Liver (tissue), 8 donors: ENCODE measurements at regions not wholly inside any gene's neighbourhood (a gene's known extent, or its start where the extent isn't known, plus 50 kb on each side); places are given as distances from the start of the nearest gene placed in this dataset.

Source experiments
- DNase-seq: peaks from one replicate; pipeline ENCODE4 v3.0.0-alpha.2; 2017; ENCODE audit warnings: low spot score
- H3K27ac ChIP-seq, 2 donors: one replicate each; pipeline ENCODE4 v1.7.0; 2013; ENCODE audit warnings: inconsistent platforms in 2 of 2, low read length in 2 of 2, control low read depth in 1 of 2, low read depth in 1 of 2, mild to moderate bottlenecking in 1 of 2
- H3K27me3 ChIP-seq, 4 donors: one replicate each; pipeline versions ENCODE4 v1.6.1 to v1.7.0; 2013; ENCODE audit warnings: low read length in 3 of 4, inconsistent platforms in 1 of 4, mild to moderate bottlenecking in 1 of 4, moderate library complexity in 1 of 4; ENCODE audit not compliant: control insufficient read depth in 4 of 4, insufficient read depth in 4 of 4
- H3K36me3 ChIP-seq, 4 donors: one replicate each; pipeline versions ENCODE4 v1.6.1 to v1.7.0; 2013; ENCODE audit warnings: low read length in 3 of 4, mild to moderate bottlenecking in 3 of 4, low read depth in 1 of 4, moderate library complexity in 1 of 4; ENCODE audit not compliant: control insufficient read depth in 4 of 4, insufficient read depth in 3 of 4
- H3K4me1 ChIP-seq, 4 donors: one replicate each; pipeline versions ENCODE4 v1.6.1 to v1.7.0; 2013; ENCODE audit warnings: low read length in 3 of 4, mild to moderate bottlenecking in 3 of 4, moderate library complexity in 1 of 4; ENCODE audit not compliant: control insufficient read depth in 4 of 4, insufficient read depth in 4 of 4
- H3K4me3 ChIP-seq, 3 donors: one replicate each; pipeline versions ENCODE4 v1.6.1 to v1.7.0; 2013; ENCODE audit warnings: low read length in 3 of 3, control low read depth in 1 of 3, low read depth in 1 of 3, mild to moderate bottlenecking in 1 of 3
- H3K9ac ChIP-seq, 2 donors: one replicate each; pipeline ENCODE4 v1.7.0; 2013; ENCODE audit warnings: low read length in 2 of 2, mild to moderate bottlenecking in 2 of 2, moderate library complexity in 2 of 2, control low read depth in 1 of 2, low read depth in 1 of 2
- H3K9me3 ChIP-seq, 4 donors: one replicate each; pipeline versions ENCODE4 v1.6.1 to v1.7.0; 2013; ENCODE audit warnings: low read length in 3 of 4; ENCODE audit not compliant: control insufficient read depth in 4 of 4
- CTCF ChIP-seq: fragments of 150-350 bp; IDR thresholded peaks from 2 replicates; pipeline ENCODE4 v1.5.1; 2017; ENCODE audit warnings: improper control_type of control experiment, low read depth, low read length; ENCODE audit not compliant: missing input control
- EGR1 ChIP-seq, 2 donors: IDR thresholded peaks; 2 replicates each; pipeline ENCODE4 v1.6.1; 2016 to 2018; ENCODE audit warnings: antibody characterized with exemption in 2 of 2, low read depth in 2 of 2
- FOXA1 ChIP-seq: IDR thresholded peaks from 2 replicates; pipeline ENCODE4 v1.6.1; 2016; ENCODE audit warnings: antibody characterized with exemption
- FOXA2 ChIP-seq: IDR thresholded peaks from 2 replicates; pipeline ENCODE4 v1.6.1; 2016; ENCODE audit warnings: antibody characterized with exemption
- GABPA ChIP-seq, 2 donors: IDR thresholded peaks in 1 of 2; conservative IDR thresholded peaks in 1 of 2; 2 replicates each; pipeline ENCODE4 v1.6.1; 2016; ENCODE audit warnings: antibody characterized with exemption in 2 of 2, mild to moderate bottlenecking in 1 of 2, moderate library complexity in 1 of 2
- HNF4A ChIP-seq, 2 donors: conservative IDR thresholded peaks; 2 replicates each; pipeline ENCODE4 v1.6.1; 2016; ENCODE audit warnings: antibody characterized with exemption in 2 of 2, mild to moderate bottlenecking in 2 of 2
- HNF4G ChIP-seq: IDR thresholded peaks from 2 replicates; pipeline ENCODE4 v1.6.1; 2016; ENCODE audit warnings: antibody characterized with exemption
- JUND ChIP-seq, 2 donors: IDR thresholded peaks; 2 replicates each; pipeline ENCODE4 v1.6.1; 2016; ENCODE audit warnings: antibody characterized with exemption in 2 of 2
- NR2F2 ChIP-seq: IDR thresholded peaks from 2 replicates; pipeline ENCODE4 v1.6.1; 2016; ENCODE audit warnings: antibody characterized with exemption
- RXRA ChIP-seq, 2 donors: IDR thresholded peaks; 2 replicates each; pipeline ENCODE4 v1.6.1; 2017 to 2018; ENCODE audit warnings: antibody characterized with exemption in 2 of 2, mild to moderate bottlenecking in 1 of 2
- SP1 ChIP-seq: IDR thresholded peaks from 2 replicates; pipeline ENCODE4 v1.6.1; 2018; ENCODE audit warnings: antibody characterized with exemption, mild to moderate bottlenecking
- TAF1 ChIP-seq: conservative IDR thresholded peaks from 2 replicates; pipeline ENCODE4 v1.6.1; 2016; ENCODE audit warnings: antibody characterized with exemption, mild to moderate bottlenecking
- YY1 ChIP-seq: IDR thresholded peaks from 2 replicates; pipeline ENCODE4 v1.6.1; 2016; ENCODE audit warnings: antibody characterized with exemption, mild to moderate bottlenecking
- WGBS: extraction: QIAGEN DNeasy Blood & Tissue Kit; methylation state at CpG from one replicate; pipeline ENCODE4 v1.1.7; 2013; 5-methylcytosine and 5-hydroxymethylcytosine counted together
- TF ChIP-seq, protein P1 (sequence below): IDR thresholded peaks from 2 replicates; pipeline ENCODE4 v1.6.1; 2016; ENCODE audit warnings: antibody characterized with exemption, mild to moderate bottlenecking
- TF ChIP-seq, protein P2 (sequence below): IDR thresholded peaks from 2 replicates; pipeline ENCODE4 v1.6.1; 2016; ENCODE audit warnings: antibody characterized with exemption
- donor health status: healthy.
- donor health status: healthy.
- donor health status: healthy.
- donor health status: healthy.
- donor health status: healthy.

- TF ChIP-seq CTCF (no peak), FOXA1 (no peak), HNF4A (conservative IDR thresholded peaks at IDR 0.05) (no peak), HNF4G (no peak), FOXA2 (no peak)
These were observed 514.1 kb upstream of the ADAMTS9 start (continued) for GRCh38 chr3:65201926-65202325.

- 86% methylated on average over 5 of the region's 5 CpGs for WGBS
- Histone ChIP-seq H3K27ac (no peak overlapping the region), H3K9ac (no peak overlapping the region), H3K36me3 (no peaks in the 10 kb centered on the region), H3K27me3 (peaks cover 0 to 2% (median 0%) of the 10 kb centered on the region in 4 donors), H3K4me3 (no peak overlapping the region), H3K9me3 (no peaks in the 10 kb centered on the region), H3K4me1 (no peaks in the 10 kb centered on the region)
- no peak for DNase-seq
- TF ChIP-seq YY1, result no peak
These were observed 512.6 kb upstream of the ADAMTS9 start for GRCh38 chr3:65200310-65200970.

GRCh38 chr3:65196663-65197062 lies 508.9 kb upstream of the ADAMTS9 start:
- Histone ChIP-seq H3K27me3 (peaks cover 0 to 2% (median 0%) of the 10 kb centered on the region in 4 donors), H3K9ac (no peak overlapping the region), H3K9me3 (no peaks in the 10 kb centered on the region), H3K4me1 (no peaks in the 10 kb centered on the region), H3K36me3 (no peaks in the 10 kb centered on the region), H3K4me3 (no peak overlapping the region), H3K27ac (no peak overlapping the region)
- DNase-seq, result no peak
- 62% methylated on average over 3 of the region's 3 CpGs for WGBS
- no peak for TF ChIP-seq HNF4A (conservative IDR thresholded peaks at IDR 0.05)
- TF ChIP-seq, protein P1, sequence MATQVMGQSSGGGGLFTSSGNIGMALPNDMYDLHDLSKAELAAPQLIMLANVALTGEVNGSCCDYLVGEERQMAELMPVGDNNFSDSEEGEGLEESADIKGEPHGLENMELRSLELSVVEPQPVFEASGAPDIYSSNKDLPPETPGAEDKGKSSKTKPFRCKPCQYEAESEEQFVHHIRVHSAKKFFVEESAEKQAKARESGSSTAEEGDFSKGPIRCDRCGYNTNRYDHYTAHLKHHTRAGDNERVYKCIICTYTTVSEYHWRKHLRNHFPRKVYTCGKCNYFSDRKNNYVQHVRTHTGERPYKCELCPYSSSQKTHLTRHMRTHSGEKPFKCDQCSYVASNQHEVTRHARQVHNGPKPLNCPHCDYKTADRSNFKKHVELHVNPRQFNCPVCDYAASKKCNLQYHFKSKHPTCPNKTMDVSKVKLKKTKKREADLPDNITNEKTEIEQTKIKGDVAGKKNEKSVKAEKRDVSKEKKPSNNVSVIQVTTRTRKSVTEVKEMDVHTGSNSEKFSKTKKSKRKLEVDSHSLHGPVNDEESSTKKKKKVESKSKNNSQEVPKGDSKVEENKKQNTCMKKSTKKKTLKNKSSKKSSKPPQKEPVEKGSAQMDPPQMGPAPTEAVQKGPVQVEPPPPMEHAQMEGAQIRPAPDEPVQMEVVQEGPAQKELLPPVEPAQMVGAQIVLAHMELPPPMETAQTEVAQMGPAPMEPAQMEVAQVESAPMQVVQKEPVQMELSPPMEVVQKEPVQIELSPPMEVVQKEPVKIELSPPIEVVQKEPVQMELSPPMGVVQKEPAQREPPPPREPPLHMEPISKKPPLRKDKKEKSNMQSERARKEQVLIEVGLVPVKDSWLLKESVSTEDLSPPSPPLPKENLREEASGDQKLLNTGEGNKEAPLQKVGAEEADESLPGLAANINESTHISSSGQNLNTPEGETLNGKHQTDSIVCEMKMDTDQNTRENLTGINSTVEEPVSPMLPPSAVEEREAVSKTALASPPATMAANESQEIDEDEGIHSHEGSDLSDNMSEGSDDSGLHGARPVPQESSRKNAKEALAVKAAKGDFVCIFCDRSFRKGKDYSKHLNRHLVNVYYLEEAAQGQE, result no peak
- TF ChIP-seq CTCF, result no peak
- no peak for TF ChIP-seq NR2F2
- TF ChIP-seq FOXA2, result no peak
- TF ChIP-seq SP1, result no peak
- TF ChIP-seq JUND (IDR thresholded peaks at IDR 0.05), result no peak
- no peak for TF ChIP-seq TAF1
- TF ChIP-seq, protein P2, sequence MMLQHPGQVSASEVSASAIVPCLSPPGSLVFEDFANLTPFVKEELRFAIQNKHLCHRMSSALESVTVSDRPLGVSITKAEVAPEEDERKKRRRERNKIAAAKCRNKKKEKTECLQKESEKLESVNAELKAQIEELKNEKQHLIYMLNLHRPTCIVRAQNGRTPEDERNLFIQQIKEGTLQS, result no peak
- TF ChIP-seq YY1, result no peak
- no peak for TF ChIP-seq EGR1 (IDR thresholded peaks at IDR 0.05; ENCODE audit: low read depth in 2 of 2)
- no peak for TF ChIP-seq GABPA (IDR thresholded peaks at IDR 0.05 in 1 of 2, conservative IDR thresholded peaks at IDR 0.05 in 1 of 2)
- TF ChIP-seq RXRA (IDR thresholded peaks at IDR 0.05), result no peak
- TF ChIP-seq HNF4G, result no peak
- no peak for TF ChIP-seq FOXA1
